ENCODE measurements at regions not wholly inside any gene's neighbourhood (a gene's known extent, or its start where the extent isn't known, plus 50 kb on each side); places are given as distances from the start of the nearest gene placed in this dataset.
A peak's percentile ranks its signal among the peaks of the same experiment; 100 is the strongest.
"Not testable (repeated sequence)": the region's sequence is repeated elsewhere in the genome, so short reads cannot be mapped to it uniquely, and the experiment has no call there.

DNA sequence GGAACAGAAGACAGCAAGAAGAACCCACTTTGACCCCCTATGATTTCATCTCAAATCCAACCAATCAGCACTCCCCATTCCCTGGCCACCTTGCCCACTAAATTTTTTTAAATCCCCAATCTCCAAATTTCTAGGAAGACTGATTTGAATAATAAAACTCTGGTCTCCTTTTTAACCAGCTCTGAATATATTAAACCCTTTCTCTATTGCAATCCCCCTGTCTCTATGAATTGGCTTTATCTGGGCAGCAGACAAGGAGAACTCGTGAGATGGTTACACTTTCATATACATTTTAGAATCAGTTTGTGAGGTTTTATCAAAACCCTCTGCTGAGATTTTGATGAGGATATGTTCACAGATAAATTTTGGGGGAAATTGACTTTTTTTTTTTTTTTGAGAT, 90.3 kb upstream of the TRIM24 start:
- DNase-seq (ENCODE audit: low spot score) = no peak

DNA sequence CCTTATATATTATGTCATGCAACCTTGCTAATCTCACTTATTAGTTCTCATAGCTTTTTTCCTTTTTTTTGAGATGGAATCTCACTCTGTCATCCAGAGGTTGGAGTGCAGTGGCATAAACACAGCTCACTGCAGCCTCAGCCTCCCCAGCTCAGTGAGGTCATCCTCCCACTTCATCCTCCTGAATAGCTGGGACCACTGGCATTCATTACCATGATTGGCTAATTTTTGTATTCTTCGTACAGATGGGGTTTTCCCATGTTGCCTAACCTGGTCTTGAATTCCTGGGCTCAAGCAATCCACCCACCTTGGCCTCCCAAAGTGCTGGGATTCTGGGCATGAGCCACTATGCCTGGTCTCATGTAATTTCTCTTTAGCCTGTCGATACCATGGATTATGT, 89.1 kb upstream of the TRIM24 start:
- no peak for DNase-seq (ENCODE audit: low spot score)

DNA sequence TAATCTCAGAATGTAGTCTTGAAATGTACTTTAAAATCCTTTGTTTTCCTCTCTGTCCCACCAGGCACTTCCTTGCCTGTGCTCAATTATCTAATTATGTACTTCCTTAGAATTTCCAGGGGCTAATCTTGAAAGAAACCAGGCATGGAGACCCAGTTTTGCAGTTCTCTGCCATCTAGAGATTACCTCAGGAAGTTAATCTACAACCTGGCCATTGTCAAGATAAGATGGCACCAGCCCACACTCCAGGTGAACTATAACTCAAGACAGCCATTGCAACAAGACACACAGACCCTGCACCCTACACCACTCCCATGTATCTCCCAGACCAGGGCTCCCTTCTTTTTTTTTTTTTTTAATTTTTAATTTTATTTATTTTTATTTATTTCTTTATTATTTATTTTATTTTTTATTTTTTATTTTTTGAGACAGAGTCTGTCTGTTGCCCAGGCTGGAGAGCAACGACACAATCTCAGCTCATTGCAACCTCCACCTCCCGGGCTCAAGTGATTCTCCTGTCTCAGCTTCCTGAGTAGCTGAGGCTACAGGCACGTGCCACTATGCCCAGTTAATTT, 85.9 kb upstream of the TRIM24 start:
- DNase-seq (ENCODE audit: low spot score) = no peak

DNA sequence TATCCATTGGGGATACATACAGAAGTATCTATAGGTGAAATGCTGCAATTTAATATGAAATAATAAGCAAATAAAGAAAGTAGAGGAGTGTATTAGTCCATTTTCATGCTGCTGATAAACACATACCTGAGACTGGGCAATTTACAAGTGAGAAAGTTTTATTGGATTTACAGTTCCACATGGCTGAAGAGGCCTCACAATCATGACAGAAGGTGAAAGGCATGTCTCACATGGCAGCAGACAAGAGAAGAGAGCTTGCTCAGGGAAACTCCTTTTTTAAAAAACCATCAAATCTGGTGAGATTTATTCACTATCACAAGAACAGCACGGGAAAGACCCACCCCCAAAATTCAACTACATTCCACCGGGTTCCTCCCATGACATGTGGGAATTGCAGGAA, 82.8 kb upstream of the TRIM24 start:
- DNase-seq (ENCODE audit: low spot score) = no peak

DNA sequence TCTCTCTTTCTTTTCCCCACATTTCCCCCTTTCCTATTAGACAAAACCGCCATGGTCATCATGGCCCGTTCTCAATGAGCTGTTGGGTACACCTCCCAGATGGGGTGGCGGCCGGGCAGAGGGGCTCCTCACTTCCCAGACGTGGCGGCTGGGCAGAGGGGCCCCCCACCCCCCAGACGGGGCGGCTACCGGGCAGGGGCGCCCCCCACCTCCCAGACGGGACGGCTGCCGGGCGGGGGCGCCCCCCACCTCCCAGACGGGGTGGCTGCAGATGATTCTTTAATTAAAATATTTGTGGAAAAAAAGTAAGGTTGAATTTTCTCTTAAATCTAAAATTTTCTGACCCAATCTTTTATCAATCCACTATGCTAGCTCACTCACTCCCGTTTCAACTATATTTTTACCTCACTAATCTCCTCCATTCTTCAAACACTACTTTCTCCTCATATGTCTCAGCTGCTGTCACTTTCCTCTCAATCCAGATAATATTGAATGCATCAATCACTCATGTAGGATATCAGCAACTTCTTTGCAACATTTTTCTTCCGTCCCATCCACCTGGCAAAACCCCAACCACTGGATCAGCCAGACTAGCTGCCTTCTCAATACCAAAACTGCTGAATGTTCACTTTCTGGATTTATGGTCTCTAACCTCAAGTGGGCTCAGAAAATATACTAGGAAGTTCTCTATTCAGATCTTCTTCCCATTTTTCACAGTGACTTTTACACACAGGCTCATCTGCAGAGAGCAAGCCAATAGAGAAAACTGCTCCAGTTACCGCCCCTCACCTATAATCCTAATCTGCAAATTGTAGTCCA, 81.1 kb upstream of the TRIM24 start:
- DNase-seq (ENCODE audit: low spot score) = no peak

DNA sequence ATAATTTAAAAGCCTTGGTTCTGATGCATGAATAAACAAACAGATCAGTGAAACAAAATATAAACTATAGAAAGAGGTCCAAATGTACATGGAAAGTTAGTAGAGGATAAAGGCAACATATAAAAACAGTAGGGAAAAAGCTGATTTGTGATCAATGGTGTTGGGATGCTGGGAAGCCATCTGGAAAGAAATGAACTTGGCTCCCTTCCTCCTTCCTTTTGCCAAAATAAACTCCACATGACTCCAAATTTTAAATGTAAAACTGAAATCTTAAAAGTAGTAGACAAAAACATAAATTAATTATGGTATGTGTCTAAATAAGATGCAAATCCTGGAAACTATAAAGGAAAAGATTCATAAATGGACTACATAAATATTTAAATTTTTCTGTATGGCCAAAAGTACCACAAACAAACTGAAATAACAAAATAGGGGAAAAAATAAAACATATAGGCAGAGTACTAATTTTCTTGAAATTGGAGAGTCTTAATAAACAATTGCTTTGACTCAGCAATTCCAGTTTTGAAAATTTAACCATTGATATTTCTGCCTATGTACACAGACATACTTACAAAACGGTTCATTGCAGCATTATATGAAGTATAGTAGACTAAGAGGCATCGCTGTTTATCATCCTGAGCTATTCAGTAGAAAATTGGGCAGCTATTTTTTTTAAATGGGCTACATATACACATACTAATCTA, 77.0 kb upstream of the TRIM24 start:
- no peak for DNase-seq (ENCODE audit: low spot score)

DNA sequence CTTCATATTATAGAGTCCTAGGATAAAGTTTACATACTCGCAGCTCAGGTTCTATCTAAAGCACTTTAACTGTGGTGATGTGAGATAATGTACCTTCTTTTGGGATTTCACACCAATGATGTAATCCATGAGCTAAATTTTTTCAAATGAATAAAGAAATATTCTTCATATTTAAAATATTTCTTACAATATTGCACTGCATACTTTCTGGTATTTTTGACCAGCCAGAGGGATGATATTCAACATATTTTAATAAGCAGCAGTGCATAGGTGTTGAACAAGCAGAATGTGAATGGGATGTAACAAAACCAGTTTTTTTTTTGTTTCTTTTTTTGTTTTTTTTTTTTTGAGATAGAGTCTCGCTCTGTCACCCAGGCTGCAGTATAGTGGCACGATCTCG, 73.2 kb upstream of the TRIM24 start:
- no peak for DNase-seq (ENCODE audit: low spot score)

DNA sequence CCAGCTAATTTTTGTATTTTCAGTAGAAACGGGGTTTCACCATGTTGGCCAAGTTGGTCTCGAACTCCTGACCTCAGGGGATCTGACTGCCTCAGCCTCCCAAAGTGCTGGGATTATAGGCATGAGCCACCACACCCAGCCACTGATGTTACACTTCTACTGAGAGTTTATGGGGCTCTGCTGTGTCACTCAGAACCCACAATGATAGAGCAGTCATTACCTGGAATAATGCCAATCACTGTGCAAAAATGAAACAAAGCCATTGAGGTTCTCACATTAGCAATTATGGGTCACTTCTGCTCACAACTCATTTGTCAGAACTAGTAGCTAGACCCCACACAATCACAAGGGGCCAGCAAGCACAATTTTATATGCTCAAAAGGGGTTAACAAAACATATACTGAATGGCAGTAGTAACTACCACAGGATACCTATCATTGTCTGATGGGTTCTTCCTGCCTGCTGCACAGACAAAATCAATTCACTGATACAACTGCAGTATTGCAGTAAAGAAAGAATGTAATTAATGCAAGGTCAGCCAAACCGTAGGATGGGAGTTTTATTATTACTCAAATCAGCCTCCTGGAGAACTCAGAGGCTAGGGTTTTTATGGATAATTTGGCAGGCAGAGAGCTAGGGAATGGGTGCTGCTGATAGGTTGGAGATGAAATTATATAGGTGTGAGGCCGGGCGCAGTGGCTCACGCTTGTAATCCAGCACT, 72.1 kb upstream of the TRIM24 start:
- no peak for DNase-seq (ENCODE audit: low spot score)

DNA sequence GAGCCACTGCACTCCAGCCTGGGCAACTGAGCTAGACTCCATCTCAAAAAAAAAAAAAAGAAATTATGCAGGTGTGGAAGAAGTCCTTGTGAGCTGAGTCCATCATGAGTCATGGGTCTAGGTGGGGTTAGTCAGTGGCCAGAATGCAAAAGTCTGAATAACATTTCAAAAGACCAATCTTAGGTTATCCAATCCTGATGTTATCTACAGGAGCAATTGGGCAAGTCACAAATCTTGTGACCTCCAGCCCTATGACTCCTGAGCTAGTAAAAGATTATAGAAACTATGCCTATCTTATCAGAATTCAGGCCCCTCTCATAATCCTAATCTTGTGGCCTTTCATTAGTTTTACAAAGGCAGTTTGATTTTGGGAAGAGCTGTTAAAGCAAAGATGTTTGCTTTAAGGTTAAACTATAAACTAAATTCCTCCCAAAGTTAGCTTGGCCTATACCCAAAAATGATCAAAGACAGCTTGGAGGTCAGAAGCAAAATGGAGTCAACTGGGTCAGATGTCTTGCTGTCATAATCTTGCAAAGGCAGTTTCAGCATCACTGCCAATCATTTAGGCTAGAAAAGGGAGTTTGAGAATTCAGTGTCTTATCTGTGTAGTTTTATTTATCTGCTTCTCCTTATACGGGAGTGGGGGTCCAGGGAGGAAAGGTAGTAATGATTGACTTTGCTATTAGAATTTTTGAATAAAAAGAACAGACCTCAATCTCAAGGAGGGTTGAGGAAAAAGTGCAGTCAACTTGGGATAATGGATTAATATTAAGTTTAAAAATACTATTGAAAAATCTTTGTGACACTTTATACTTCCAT, 71.2 kb upstream of the TRIM24 start:
- no peak for DNase-seq (ENCODE audit: low spot score)

DNA sequence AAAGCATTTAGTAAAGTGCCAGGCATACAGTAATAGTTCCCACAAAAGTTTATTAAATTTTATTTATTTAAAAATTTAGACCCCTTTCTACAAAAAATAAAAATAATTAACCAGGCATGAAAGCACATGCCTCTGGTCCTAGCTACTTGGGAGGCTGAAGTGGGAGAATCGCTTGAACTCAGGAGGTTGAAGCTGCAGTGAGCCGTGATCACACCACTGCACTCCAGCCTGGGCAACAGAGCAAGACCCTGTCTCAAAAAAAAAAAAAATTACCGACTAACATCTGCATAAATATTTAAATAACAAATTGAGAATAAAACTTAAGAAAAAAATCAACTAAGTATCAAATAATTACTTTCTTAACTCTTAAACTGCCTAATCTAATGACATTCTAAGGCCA, 64.3 kb upstream of the TRIM24 start:
- no peak for DNase-seq (ENCODE audit: low spot score)

DNA sequence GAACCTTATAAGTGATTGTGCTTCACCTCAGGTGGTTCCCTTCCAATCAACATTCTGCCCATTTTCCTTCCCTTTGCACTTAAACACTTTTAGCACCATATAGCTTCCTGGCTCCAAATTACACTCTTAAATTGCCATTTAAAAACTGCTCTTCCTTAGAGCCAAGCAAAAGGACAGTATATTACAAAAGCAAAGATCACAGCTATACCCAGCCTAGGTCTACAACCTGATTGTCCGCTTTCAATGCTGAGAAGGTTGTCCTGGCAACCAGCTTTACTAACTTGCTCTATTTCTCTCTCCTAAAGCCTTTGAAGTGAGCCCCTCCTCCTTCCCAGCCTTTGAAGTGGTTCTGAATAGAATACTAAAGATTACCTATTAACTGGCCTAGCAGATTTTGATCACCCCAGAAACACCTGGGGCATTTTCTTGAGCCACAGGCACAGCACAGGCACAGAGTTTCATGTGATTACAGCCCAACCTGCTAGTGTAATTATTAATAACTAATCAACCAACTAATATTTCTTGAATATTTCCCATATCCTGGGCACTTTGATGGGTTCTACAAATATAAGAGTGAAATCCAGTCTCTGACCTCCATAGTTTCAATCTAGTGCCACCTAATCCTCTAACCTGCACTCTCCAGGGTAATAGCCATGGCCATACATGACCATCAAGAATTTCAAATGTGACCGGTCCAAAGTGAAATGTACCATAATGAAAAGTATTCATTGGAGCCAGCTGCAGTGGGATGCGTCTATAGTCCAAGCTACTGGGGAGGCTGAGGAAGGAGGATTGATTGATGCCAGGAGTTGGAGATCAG, 63.6 kb upstream of the TRIM24 start:
- DNase-seq (ENCODE audit: low spot score) = peak; percentile 44

DNA sequence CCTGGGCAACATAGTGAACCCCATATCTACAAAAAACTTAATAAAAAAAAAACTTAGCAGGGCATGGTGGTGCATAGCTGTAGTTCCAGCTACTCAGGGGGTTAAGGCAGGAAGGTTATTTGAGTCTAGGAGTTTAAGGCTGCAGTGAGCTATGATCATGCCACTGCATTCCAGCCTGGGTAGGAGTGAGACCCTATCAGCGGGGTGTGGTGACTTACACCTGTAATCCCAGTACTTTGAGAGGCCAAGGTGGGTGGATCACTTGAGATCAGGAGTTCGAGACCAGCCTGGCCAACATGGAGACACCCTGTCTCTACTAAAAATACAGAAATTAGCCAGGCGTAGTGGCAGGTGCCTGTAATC, 63.0 kb upstream of the TRIM24 start:
- not testable (repeated sequence) for DNase-seq (ENCODE audit: low spot score)

DNA sequence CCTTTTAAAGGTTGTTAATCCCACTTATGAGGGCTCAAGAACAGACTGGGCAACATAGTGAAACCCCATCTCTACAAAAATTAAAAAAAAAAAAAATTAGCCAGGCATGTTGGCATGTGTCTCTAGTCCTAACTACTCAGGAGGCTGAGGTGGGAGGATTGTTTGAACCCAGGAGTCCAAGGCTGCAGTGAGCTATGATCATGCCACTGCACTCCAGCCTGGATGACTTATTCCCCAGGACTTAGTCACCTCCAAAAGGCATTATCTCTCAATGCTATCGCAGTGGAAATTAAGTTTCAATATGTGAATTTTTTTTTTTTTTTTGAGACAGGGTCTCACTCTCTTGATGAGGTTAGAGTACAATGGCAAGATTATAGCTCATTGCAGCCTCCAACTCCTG, 61.2 kb upstream of the TRIM24 start:
- DNase-seq (ENCODE audit: low spot score) = no peak

DNA sequence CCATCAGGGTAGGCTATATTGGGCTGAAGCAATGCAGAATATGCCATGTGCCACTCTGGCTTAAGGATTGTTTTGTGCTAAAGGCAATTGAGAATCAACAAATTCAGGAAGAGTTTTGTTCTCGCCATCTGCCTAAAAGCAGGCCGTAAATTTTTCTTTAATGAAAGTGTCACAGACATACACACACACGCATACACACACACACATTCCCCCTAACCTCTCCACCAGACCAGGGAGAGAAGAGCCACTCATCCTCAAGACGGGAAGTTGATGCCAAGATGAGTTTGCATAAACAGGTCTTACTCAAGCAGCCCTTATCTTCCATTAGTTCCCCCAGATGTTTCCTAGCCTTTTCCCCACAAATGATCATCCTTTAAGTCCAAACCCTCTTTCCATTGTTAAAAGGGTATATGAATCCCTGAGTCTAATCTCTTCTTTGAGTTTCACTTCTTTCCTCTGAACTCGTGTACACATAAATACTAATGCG, 59.6 kb upstream of the TRIM24 start:
- DNase-seq (ENCODE audit: low spot score) = no peak

DNA sequence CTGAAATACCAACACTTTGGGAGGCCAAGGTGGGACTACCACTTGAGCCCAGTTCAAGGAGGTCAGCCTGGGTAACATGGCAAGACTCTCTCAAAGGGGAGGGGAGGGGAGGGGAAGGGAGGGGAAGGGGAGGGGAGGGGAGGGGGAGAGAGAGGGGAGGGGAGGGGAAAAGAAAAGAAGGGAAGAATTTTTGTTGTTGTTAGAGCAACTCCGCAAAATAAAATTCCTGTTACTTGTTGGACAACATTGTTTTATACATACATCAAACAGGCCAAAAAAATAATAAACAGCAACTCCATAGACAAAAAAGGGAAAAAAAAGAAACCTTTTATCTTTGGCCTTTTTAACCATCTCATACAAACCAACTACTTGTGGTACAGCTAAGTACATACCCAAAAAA, 57.3 kb upstream of the TRIM24 start:
- no peak for DNase-seq (ENCODE audit: low spot score)

DNA sequence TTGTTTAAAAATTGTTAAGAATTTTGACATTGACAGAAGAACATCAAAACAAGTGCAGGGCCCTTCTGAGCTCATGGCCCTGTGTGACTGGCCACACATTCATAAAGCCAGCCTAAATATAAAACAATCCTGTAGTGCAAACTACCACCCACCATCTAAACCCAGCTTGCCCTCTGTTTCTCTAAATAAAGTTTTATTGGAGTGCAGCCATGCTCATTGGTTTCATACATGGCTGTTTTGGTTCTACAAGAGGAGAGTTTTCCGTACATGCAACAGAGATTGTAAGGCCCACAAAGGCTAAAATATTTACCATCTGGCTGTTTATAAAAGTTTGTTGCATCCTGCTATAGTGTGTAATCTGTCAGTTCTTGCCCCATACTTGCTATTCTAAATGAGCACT, 54.6 kb upstream of the TRIM24 start:
- DNase-seq (ENCODE audit: low spot score) = no peak

DNA sequence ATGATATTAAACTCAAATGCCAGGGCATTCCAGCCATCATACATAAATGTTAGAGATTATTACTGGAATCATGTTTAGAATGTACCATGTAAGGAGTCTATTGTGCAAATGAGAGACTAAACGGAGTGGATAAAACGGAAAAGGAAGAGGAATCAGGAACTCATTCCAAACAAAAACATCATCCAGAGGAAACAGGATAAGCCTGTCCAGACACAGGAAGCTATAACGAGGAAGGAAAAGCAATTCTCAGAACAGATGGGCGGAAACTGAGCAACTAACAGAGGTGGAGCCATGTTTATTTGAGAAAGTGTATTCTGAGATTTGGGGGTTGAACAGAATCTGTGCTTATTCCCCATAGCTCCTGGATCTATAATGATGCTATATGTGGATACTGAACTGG, 52.3 kb upstream of the TRIM24 start:
- DNase-seq (ENCODE audit: low spot score) = no peak
